K562 (cell line): ENCODE measurements at regions not wholly inside any gene's neighbourhood (a gene's known extent, or its start where the extent isn't known, plus 50 kb on each side); places are given as distances from the start of the nearest gene placed in this dataset.

Experiments used
- ATAC-seq: fragments of 200-7000 bp; cut with Tn5 transposase; 3 replicates; pipeline ENCODE4 v1.9.1; 2020; ENCODE audit warnings: moderate library complexity
- BruUV-seq: library from RNA; stranded (reverse); fragments of 400-500 nt; replicated peaks from 2 replicates; lab custom pipeline; 2021; lab: Mats Ljungman, UMichigan
- CTCF ChIA-PET: fragments of 300-600 bp; formaldehyde crosslinking; extraction: SDS; loops from one replicate; lab custom pipeline; 2021; ENCODE audit warnings: low intra/inter-chr PET ratio; lab: Yijun Ruan, JAX
- POLR2A ChIA-PET: fragments of 300-600, 350-650 bp; sonication (Branson Sonifier 250); formaldehyde crosslinking; extraction: SDS; loops from one replicate; lab custom pipeline; 2021; ENCODE audit warnings: antibody characterized with exemption, inconsistent platforms; lab: Yijun Ruan, JAX
- DNase-seq, 4 experiments: peaks; one replicate each; pipeline versions ENCODE4 v3.0.0 to v3.0.0-alpha.2; 2011 to 2018; ENCODE audit warnings: low spot score in 3 of 4, mixed read lengths in 3 of 4; ENCODE audit errors: extremely low read depth in 1 of 4
- FAIRE-seq: peaks from 2 replicates; lab custom pipeline; 2011; peaks lifted over from hg19 to GRCh38; lab: Jason Lieb, UNC
- H2AFZ ChIP-seq: 2 replicates; pipeline ENCODE4 v1.6.0; 2011; ENCODE audit warnings: low read depth, low read length, control low read depth, inconsistent platforms
- H3K27ac ChIP-seq: fragments of 200-600 bp; 3 replicates; pipeline ENCODE4 v1.8.0; 2011; ENCODE audit warnings: low read depth, mild to moderate bottlenecking, control low read depth, inconsistent platforms, low read length, moderate library complexity, mixed read lengths; ENCODE audit errors: extremely low read depth
- H3K27me3 ChIP-seq, 2 experiments: fragments of 300-600 bp in 1 of 2; 2 replicates in 1 of 2; 3 replicates in 1 of 2; pipeline versions ENCODE4 v1.6.0 to v1.8.0; 2011; ENCODE audit warnings: inconsistent platforms in 2 of 2, low read length in 2 of 2, mild to moderate bottlenecking in 1 of 2, mixed read lengths in 1 of 2, moderate library complexity in 1 of 2; ENCODE audit not compliant: control insufficient read depth in 2 of 2, insufficient read depth in 2 of 2
- H3K36me3 ChIP-seq: fragments of 300-600 bp; 3 replicates; pipeline ENCODE4 v1.8.0; 2011; ENCODE audit warnings: mild to moderate bottlenecking, low read length, inconsistent platforms; ENCODE audit not compliant: control insufficient read depth, insufficient read depth
- H3K4me1 ChIP-seq, 2 experiments: fragments of 200-600 bp in 1 of 2; replicated peaks in 1 of 2; 2 replicates in 1 of 2; 3 replicates in 1 of 2; pipeline versions ENCODE4 v1.5.1 to v1.8.0; 2011; ENCODE audit warnings: inconsistent platforms in 2 of 2, low read length in 2 of 2, mild to moderate bottlenecking in 1 of 2, mixed read lengths in 1 of 2, moderate library complexity in 1 of 2; ENCODE audit not compliant: control insufficient read depth in 2 of 2, insufficient read depth in 2 of 2
- H3K4me2 ChIP-seq: 2 replicates; pipeline ENCODE4 v1.6.1; 2011; ENCODE audit warnings: low read length, control low read depth, inconsistent platforms, mixed read lengths; ENCODE audit not compliant: insufficient read depth
- H3K4me3 ChIP-seq: fragments of 200-600 bp; sonication (generic), shearing (Covaris generic); 2 replicates; pipeline ENCODE4 v1.5.1; 2016; ENCODE audit warnings: control low read depth, inconsistent platforms
- H3K79me2 ChIP-seq: fragments of 200-600 bp; 3 replicates; pipeline ENCODE4 v1.8.0; 2011; ENCODE audit warnings: low read length, inconsistent platforms; ENCODE audit not compliant: control insufficient read depth, insufficient read depth
- H3K9ac ChIP-seq, 2 experiments: 2 replicates each; pipeline versions ENCODE4 v1.6.0 to v1.6.1; 2011; ENCODE audit warnings: low read depth in 2 of 2, low read length in 2 of 2, control low read depth in 1 of 2, inconsistent platforms in 1 of 2, mild to moderate bottlenecking in 1 of 2, mixed read lengths in 1 of 2; ENCODE audit not compliant: insufficient read depth in 1 of 2
- H3K9me1 ChIP-seq: one replicate; pipeline ENCODE4 v1.6.0; 2011; ENCODE audit warnings: inconsistent platforms, mild to moderate bottlenecking, low read length, moderate library complexity; ENCODE audit not compliant: control insufficient read depth, insufficient read depth
- H3K9me3 ChIP-seq: replicated peaks from 2 replicates; pipeline ENCODE4 v1.5.1; 2011; ENCODE audit warnings: low read depth, low read length, inconsistent platforms; ENCODE audit not compliant: control insufficient read depth, insufficient read depth
- H4K20me1 ChIP-seq: replicated peaks from 2 replicates; pipeline ENCODE4 v1.6.1; 2011; ENCODE audit warnings: low read length, inconsistent platforms, mixed read lengths; ENCODE audit not compliant: control insufficient read depth, insufficient read depth
- CHD7 ChIP-seq: fragments of 200-600 bp; sonication (generic); IDR thresholded peaks from one replicate; pipeline ENCODE4 v1.6.1; 2012; ENCODE audit warnings: mild to moderate bottlenecking, low read depth, low read length, inconsistent platforms
- EZH2 ChIP-seq: IDR thresholded peaks from 2 replicates; pipeline ENCODE4 v1.6.1; 2012; ENCODE audit warnings: low read depth, mild to moderate bottlenecking, inconsistent platforms, low read length, borderline replicate concordance
- FOSL1 ChIP-seq: fragments of 200-800 bp; sonication (Bioruptor generic); conservative IDR thresholded peaks from 2 replicates; pipeline ENCODE4 v1.6.1; 2016; ENCODE audit warnings: missing genetic modification characterization, missing compliant biosample characterization
- KDM5B ChIP-seq: fragments of 200-600 bp; sonication (generic); IDR thresholded peaks from 2 replicates; pipeline ENCODE4 v1.6.1; 2012; ENCODE audit warnings: low read depth, mild to moderate bottlenecking, moderate library complexity, low read length, control low read depth, inconsistent platforms; ENCODE audit not compliant: insufficient replicate concordance
- RAD51 ChIP-seq: fragments of 450-650 bp; IDR thresholded peaks from 2 replicates; pipeline ENCODE4 v1.7.1; 2016; ENCODE audit warnings: low read depth, mild to moderate bottlenecking, borderline replicate concordance
- ZNF239 ChIP-seq: fragments of 250-450 bp; sonication (Bioruptor Pico); IDR thresholded peaks from 2 replicates; pipeline ENCODE4 v1.4.0; 2020; ENCODE audit warnings: mild to moderate bottlenecking
- ZNF347 ChIP-seq: fragments of 450-650 bp; formaldehyde crosslinking; IDR thresholded peaks from 2 replicates; pipeline ENCODE4 v1.4.0; 2020; ENCODE audit warnings: low read depth, mild to moderate bottlenecking, moderate library complexity
- WGBS: fragments of 100-300 bp; shearing (Covaris generic); methylation state at CpG from one replicate; pipeline ENCODE4 v1.1.6; 2016; ENCODE audit warnings: low coverage, mixed read lengths; ENCODE audit not compliant: insufficient coverage; ENCODE audit errors: missing lambda C conversion rate; 5-methylcytosine and 5-hydroxymethylcytosine counted together
- in situ Hi-C: fragments of 300-500 bp; cut with MboI; formaldehyde crosslinking; loops from 4 replicates; pipeline ENCODE4 v1.15.0; 2018; ENCODE audit warnings: inconsistent platforms, mixed read lengths
- intact Hi-C: fragments of 100-400 bp; cut with micrococcal nuclease; formaldehyde crosslinking; loops from 2 replicates; pipeline ENCODE4 v1.14.2; 2022

- no peak for ATAC-seq
- DNase-seq: no peak
- Histone ChIP-seq H3K36me3 (no peaks in the 10 kb centered on the region), H3K9me1 (no peaks in the 10 kb centered on the region), H3K9me3 (no peaks in the 10 kb centered on the region), H3K4me3 (no peak overlapping the region), H3K27ac (no peak overlapping the region), H4K20me1 (no peaks in the 10 kb centered on the region), H3K79me2 (no peaks in the 10 kb centered on the region), H3K4me2 (no peak overlapping the region), H2AFZ (no peak overlapping the region), H3K27me3 (no peaks in the 10 kb centered on the region), H3K9ac (no peak overlapping the region), H3K4me1 (no peaks in the 10 kb centered on the region)
- WGBS: 11% methylated on average over 3 of the region's 3 CpGs
- no TSS peak for BruUV-seq
- no peak for FAIRE-seq
- ChIA-PET CTCF (no interaction called here), POLR2A (no interaction called here)
- in situ Hi-C loops: no loop called here
- intact Hi-C loops: no loop called here
- TF ChIP-seq RAD51: no peak
- TF ChIP-seq KDM5B: no peak
- TF ChIP-seq ZNF347 (CRISPR knock-in tag): no peak
- TF ChIP-seq FOSL1 (tag): no peak
- TF ChIP-seq ZNF239 (CRISPR knock-in tag): no peak
- TF ChIP-seq CHD7: no peak
- TF ChIP-seq EZH2: no peak
Measured at GRCh38 chr11:109783014-109783413, 310.2 kb upstream of the ZC3H12C start.
